Uterus (tissue), 3 donors: ENCODE measurements at regions not wholly inside any gene's neighbourhood (a gene's known extent, or its start where the extent isn't known, plus 50 kb on each side); places are given as distances from the start of the nearest gene placed in this dataset.

Source experiments
- DNase-seq, 2 donors: peaks; one replicate each; pipeline ENCODE4 v3.0.0-alpha.2; 2019 to 2020
- H3K27ac ChIP-seq, 2 donors: fragments of 200-600 bp; sonication (generic); 1 replicate in 1 of 2; 2 replicates in 1 of 2; pipeline ENCODE4 v1.5.1; 2016 to 2018
- H3K27me3 ChIP-seq, 2 donors: fragments of 200-600 bp; sonication (generic); one replicate each; pipeline ENCODE4 v1.5.1; 2018 to 2019; ENCODE audit warnings: control low read depth in 1 of 2
- H3K36me3 ChIP-seq, 2 donors: fragments of 200-600 bp; sonication (generic); one replicate each; pipeline ENCODE4 v1.5.1; 2019; ENCODE audit warnings: control low read depth in 1 of 2
- H3K4me1 ChIP-seq, 2 donors: fragments of 200-600 bp; sonication (generic); one replicate each; pipeline ENCODE4 v1.5.1; 2018 to 2019; ENCODE audit warnings: control low read depth in 1 of 2
- H3K4me3 ChIP-seq, 2 donors: fragments of 200-600 bp; sonication (generic); 1 replicate in 1 of 2; 2 replicates in 1 of 2; pipeline ENCODE4 v1.5.1; 2018 to 2019; ENCODE audit warnings: mild to moderate bottlenecking in 1 of 2
- H3K9me3 ChIP-seq, 2 donors: fragments of 200-600 bp; sonication (generic); one replicate each; pipeline ENCODE4 v1.5.1; 2019; ENCODE audit warnings: control low read depth in 1 of 2
- POLR2A ChIP-seq, 2 donors: fragments of 450-650 bp; IDR thresholded peaks; one replicate each; pipeline ENCODE4 v1.6.1; 2016; ENCODE audit warnings: antibody characterized with exemption in 2 of 2, mild to moderate bottlenecking in 1 of 2, moderate library complexity in 1 of 2
- intact Hi-C: fragments of 100-400 bp; cut with DNase I; formaldehyde crosslinking; loops from one replicate; pipeline ENCODE4 v1.15.1; 2023; ENCODE audit warnings: low total_unique reads
- TF ChIP-seq, protein P1 (sequence below), 4 experiments: fragments of 200-600 bp in 2 of 4; fragments of 450-650 bp in 2 of 4; sonication (generic) in 2 of 4; IDR thresholded peaks; one replicate each; pipeline ENCODE4 v1.5.1; 2016 to 2019; ENCODE audit warnings: antibody characterized with exemption in 4 of 4, mild to moderate bottlenecking in 2 of 4, moderate library complexity in 1 of 4
- donor health status: DM: yes; HTN: yes; CAD: no.

- DNase-seq = no peak
- TF ChIP-seq, protein P1, sequence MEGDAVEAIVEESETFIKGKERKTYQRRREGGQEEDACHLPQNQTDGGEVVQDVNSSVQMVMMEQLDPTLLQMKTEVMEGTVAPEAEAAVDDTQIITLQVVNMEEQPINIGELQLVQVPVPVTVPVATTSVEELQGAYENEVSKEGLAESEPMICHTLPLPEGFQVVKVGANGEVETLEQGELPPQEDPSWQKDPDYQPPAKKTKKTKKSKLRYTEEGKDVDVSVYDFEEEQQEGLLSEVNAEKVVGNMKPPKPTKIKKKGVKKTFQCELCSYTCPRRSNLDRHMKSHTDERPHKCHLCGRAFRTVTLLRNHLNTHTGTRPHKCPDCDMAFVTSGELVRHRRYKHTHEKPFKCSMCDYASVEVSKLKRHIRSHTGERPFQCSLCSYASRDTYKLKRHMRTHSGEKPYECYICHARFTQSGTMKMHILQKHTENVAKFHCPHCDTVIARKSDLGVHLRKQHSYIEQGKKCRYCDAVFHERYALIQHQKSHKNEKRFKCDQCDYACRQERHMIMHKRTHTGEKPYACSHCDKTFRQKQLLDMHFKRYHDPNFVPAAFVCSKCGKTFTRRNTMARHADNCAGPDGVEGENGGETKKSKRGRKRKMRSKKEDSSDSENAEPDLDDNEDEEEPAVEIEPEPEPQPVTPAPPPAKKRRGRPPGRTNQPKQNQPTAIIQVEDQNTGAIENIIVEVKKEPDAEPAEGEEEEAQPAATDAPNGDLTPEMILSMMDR (IDR thresholded peaks at IDR 0.05) = no peak
- TF ChIP-seq POLR2A (IDR thresholded peaks at IDR 0.05) = no peak
- Histone ChIP-seq H3K9me3 (no peaks in the 10 kb centered on the region), H3K4me3 (no peak overlapping the region), H3K27me3 (no peaks in the 10 kb centered on the region), H3K27ac (no peak overlapping the region), H3K4me1 (no peaks in the 10 kb centered on the region), H3K36me3 (no peaks in the 10 kb centered on the region)
- intact Hi-C loops = no loop called here
Measured at GRCh38 chr2:129006135-129006886, 687.6 kb upstream of the HS6ST1 start.

- TF ChIP-seq, protein P1 (IDR thresholded peaks at IDR 0.05) = no peak
- no peak for TF ChIP-seq POLR2A (IDR thresholded peaks at IDR 0.05)
- DNase-seq = no peak
- no peak overlapping the region for H3K4me3 ChIP-seq
- no peaks in the 10 kb centered on the region for H3K9me3 ChIP-seq
- no peaks in the 10 kb centered on the region for H3K27me3 ChIP-seq
- H3K36me3 ChIP-seq = no peaks in the 10 kb centered on the region
- H3K27ac ChIP-seq = no peak overlapping the region
- intact Hi-C loops = no loop called here
- H3K4me1 ChIP-seq = no peaks in the 10 kb centered on the region
Measured at GRCh38 chr2:129006901-129007300, 688.2 kb upstream of the HS6ST1 start.

- Histone ChIP-seq H3K9me3 (no peaks in the 10 kb centered on the region), H3K4me1 (no peaks in the 10 kb centered on the region), H3K27ac (no peak overlapping the region), H3K36me3 (no peaks in the 10 kb centered on the region), H3K4me3 (no peak overlapping the region), H3K27me3 (no peaks in the 10 kb centered on the region)
- TF ChIP-seq POLR2A (IDR thresholded peaks at IDR 0.05) = no peak
- TF ChIP-seq, protein P1 (IDR thresholded peaks at IDR 0.05) = no peak
- intact Hi-C loops = no loop called here
- DNase-seq = no peak
Measured at GRCh38 chr2:129008055-129008880, 689.6 kb upstream of the HS6ST1 start.

- DNase-seq = no peak
- Histone ChIP-seq H3K27me3 (no peaks in the 10 kb centered on the region), H3K9me3 (no peaks in the 10 kb centered on the region), H3K27ac (no peak overlapping the region), H3K4me3 (no peak overlapping the region), H3K36me3 (no peaks in the 10 kb centered on the region), H3K4me1 (no peaks in the 10 kb centered on the region)
- intact Hi-C loops = no loop called here
- TF ChIP-seq, protein P1 (IDR thresholded peaks at IDR 0.05) = no peak
- TF ChIP-seq POLR2A (IDR thresholded peaks at IDR 0.05) = no peak
Measured at GRCh38 chr2:129008881-129009554, 690.4 kb upstream of the HS6ST1 start.
